Gastrocnemius medialis (tissue), 4 donors: ENCODE measurements at regions not wholly inside any gene's neighbourhood (a gene's known extent, or its start where the extent isn't known, plus 50 kb on each side); places are given as distances from the start of the nearest gene placed in this dataset.
"Not testable (repeated sequence)": the region's sequence is repeated elsewhere in the genome, so short reads cannot be mapped to it uniquely, and the experiment has no call there.

Experiments
- ATAC-seq, 2 donors: fragments of 150-250 bp; one replicate each; pipeline ENCODE4 v1.9.1; 2016
- DNase-seq, 2 donors: peaks; one replicate each; pipeline ENCODE4 v3.0.0-alpha.2; 2019
- H3K27ac ChIP-seq, 4 donors: fragments of 200-600 bp; sonication (generic); 1 replicate in 1 of 4; 2 replicates in 3 of 4; pipeline ENCODE4 v1.5.1; 2016 to 2018; ENCODE audit warnings: mild to moderate bottlenecking in 2 of 4, moderate library complexity in 1 of 4
- H3K27me3 ChIP-seq, 3 donors: fragments of 200-600 bp; sonication (generic) in 2 of 3; 1 replicate in 1 of 3; 2 replicates in 2 of 3; pipeline versions ENCODE4 v1.5.1 to v1.6.0; 2016 to 2019; ENCODE audit warnings: mild to moderate bottlenecking in 1 of 3, moderate library complexity in 1 of 3
- H3K36me3 ChIP-seq, 2 donors: fragments of 200-600 bp; sonication (generic) in 1 of 2; one replicate each; pipeline ENCODE4 v1.5.1; 2017 to 2018
- H3K4me1 ChIP-seq, 2 donors: fragments of 200-600 bp; sonication (generic) in 1 of 2; one replicate each; pipeline ENCODE4 v1.5.1; 2016 to 2017; ENCODE audit warnings: mild to moderate bottlenecking in 2 of 2
- H3K4me3 ChIP-seq, 4 donors: fragments of 200-600 bp; sonication (generic) in 3 of 4; 1 replicate in 1 of 4; 2 replicates in 3 of 4; pipeline ENCODE4 v1.5.1; 2016 to 2019; ENCODE audit warnings: mild to moderate bottlenecking in 2 of 4
- H3K9me3 ChIP-seq, 3 donors: fragments of 200-600 bp; sonication (generic) in 2 of 3; 1 replicate in 1 of 3; 2 replicates in 2 of 3; pipeline ENCODE4 v1.5.1; 2016 to 2019
- POLR2A ChIP-seq, 2 donors: fragments of 450-650 bp; IDR thresholded peaks; one replicate each; pipeline ENCODE4 v1.6.1; 2017; ENCODE audit warnings: antibody characterized with exemption in 2 of 2, mild to moderate bottlenecking in 2 of 2, moderate library complexity in 2 of 2
- in situ Hi-C, 4 donors: fragments of 200-750 bp; cut with MboI; loops; one replicate each; pipeline versions ENCODE4 v1.15.0 to v1.8.0; 2017; ENCODE audit warnings: low sequenced_read_pairs in 4 of 4
- intact Hi-C: fragments of 100-400 bp; cut with DNase I; formaldehyde crosslinking; loops from one replicate; pipeline ENCODE4 v1.15.1; 2023; ENCODE audit warnings: low total_unique reads
- TF ChIP-seq, protein P1 (sequence below), 5 experiments: fragments of 450-650 bp in 3 of 5; fragments of 200-600 bp in 2 of 5; sonication (generic) in 2 of 5; IDR thresholded peaks in 4 of 5; conservative IDR thresholded peaks in 1 of 5; 1 replicate in 4 of 5; 2 replicates in 1 of 5; pipeline ENCODE4 v1.5.1; 2016 to 2019; ENCODE audit warnings: antibody characterized with exemption in 5 of 5, mild to moderate bottlenecking in 3 of 5, moderate library complexity in 3 of 5

DNA sequence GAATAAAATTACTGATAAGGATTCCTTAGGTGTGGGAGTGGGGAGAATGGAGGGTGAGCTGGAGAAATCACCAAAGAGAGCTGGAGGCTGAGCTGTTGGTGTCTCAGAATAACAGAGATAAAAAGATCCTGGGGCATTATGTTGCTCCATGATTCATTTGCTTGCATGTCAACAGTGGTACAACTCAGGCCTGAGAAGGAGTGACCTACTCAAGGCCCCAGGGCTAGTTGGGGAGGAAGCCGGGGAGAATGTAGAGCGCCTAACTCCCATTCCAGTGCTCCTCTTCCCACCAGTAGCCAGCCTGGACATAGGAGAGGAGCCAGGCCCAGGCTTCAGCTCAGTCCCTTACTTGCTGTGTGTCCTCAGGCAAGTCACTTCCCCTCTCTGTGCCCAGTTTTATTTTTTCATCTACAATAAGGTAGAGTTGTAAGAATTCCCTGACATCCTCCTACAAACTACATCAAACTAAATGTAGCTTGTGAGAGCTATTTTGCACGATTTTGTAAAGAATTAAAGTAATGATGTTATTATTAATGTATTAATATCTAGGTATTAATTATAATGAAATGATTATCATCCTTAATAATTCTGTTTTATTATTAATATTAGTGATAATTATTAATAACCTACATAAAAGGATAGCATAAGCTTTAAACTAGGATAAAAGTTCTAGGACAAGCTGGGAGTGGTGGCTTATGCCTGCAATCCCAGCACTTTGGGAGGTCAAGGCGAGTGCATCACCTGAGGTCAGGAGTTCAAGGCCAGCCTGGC, 250.9 kb upstream of the SULF2 start:
- DNase-seq = no peak
- Histone ChIP-seq H3K4me3 (no peak overlapping the region), H3K27ac (no peak overlapping the region), H3K36me3 (no peaks in the 10 kb centered on the region), H3K27me3 (no peaks in the 10 kb centered on the region), H3K4me1 (no peaks in the 10 kb centered on the region), H3K9me3 (no peaks in the 10 kb centered on the region)
- intact Hi-C loops (no loop called here), in situ Hi-C loops (no loop called here)
- ATAC-seq = no peak
- no peak for TF ChIP-seq POLR2A (IDR thresholded peaks at IDR 0.05)
- TF ChIP-seq, protein P1, sequence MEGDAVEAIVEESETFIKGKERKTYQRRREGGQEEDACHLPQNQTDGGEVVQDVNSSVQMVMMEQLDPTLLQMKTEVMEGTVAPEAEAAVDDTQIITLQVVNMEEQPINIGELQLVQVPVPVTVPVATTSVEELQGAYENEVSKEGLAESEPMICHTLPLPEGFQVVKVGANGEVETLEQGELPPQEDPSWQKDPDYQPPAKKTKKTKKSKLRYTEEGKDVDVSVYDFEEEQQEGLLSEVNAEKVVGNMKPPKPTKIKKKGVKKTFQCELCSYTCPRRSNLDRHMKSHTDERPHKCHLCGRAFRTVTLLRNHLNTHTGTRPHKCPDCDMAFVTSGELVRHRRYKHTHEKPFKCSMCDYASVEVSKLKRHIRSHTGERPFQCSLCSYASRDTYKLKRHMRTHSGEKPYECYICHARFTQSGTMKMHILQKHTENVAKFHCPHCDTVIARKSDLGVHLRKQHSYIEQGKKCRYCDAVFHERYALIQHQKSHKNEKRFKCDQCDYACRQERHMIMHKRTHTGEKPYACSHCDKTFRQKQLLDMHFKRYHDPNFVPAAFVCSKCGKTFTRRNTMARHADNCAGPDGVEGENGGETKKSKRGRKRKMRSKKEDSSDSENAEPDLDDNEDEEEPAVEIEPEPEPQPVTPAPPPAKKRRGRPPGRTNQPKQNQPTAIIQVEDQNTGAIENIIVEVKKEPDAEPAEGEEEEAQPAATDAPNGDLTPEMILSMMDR (IDR thresholded peaks at IDR 0.05 in 4 of 5, conservative IDR thresholded peaks at IDR 0.05 in 1 of 5) = no peak

DNA sequence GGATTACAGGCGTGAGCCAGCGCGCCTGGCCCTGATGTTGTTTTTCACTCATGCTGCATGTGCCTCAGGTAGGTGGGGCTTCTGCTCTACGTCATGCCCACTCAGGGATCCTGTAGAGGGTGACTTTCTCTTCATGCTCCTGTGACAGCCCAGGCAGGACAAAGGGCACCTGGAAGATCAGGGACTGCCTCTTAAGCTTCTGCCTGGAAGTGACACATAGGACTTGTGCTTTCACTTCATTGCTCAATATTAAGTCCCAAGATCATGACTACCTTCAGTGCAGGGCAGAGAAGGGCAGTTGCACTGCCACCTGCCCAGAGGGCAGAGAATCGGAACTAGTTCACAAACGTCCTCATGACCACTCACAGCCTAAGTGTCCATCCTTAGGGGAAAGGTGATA, 249.5 kb upstream of the SULF2 start:
- no peak overlapping the region for H3K27ac ChIP-seq
- in situ Hi-C loops = no loop called here
- H3K4me1 ChIP-seq = no peaks in the 10 kb centered on the region
- H3K36me3 ChIP-seq = no peaks in the 10 kb centered on the region
- intact Hi-C loops = no loop called here
- no peaks in the 10 kb centered on the region for H3K9me3 ChIP-seq
- H3K4me3 ChIP-seq = no peak overlapping the region
- no peaks in the 10 kb centered on the region for H3K27me3 ChIP-seq
- TF ChIP-seq, protein P1 (IDR thresholded peaks at IDR 0.05 in 4 of 5, conservative IDR thresholded peaks at IDR 0.05 in 1 of 5) = no peak
- no peak for TF ChIP-seq POLR2A (IDR thresholded peaks at IDR 0.05)
- DNase-seq (no peak), ATAC-seq (no peak)

DNA sequence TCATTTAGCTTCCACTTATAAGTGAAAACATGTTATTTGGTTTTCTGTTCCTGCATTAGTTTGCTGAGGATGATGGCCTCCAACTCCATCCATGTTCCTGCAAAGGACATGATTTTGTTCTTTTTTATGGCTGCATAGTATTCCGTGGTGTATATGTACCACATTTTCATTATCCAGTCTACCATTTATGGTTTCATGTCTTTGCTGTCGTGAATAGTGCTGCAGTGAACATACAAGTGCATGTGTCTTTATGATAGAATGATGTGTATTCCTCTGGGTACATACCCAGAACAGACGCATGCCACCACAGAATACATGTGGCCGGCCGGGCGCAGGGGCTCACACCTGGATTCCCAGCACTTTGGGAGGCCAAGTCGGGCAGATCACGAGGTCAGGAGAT, 247.7 kb upstream of the SULF2 start:
- H3K4me3 ChIP-seq, H3K27me3 ChIP-seq, H3K4me1 ChIP-seq, intact Hi-C loops, H3K36me3 ChIP-seq, H3K9me3 ChIP-seq, DNase-seq, H3K27ac ChIP-seq, ATAC-seq, in situ Hi-C loops: not testable (repeated sequence)

DNA sequence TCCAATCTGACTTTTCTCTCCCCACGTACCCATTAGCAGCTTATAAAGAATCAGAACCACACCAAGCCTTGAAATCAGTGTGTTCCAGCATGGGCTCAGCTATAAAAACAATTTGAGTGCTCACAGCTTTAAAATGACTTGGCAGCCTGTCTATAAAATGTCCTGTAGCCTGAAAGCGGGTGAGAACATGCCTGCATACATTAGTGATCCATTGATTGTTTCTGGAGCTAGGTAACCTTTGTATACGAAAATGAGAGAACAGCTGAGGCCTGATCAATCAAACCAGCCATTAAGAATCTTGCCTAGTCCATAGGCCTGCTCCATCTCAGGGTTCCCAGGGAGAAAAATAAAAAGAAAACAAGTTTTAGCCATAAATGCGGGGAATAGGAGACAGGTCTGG, 245.8 kb upstream of the SULF2 start:
- TF ChIP-seq, protein P1 (IDR thresholded peaks at IDR 0.05 in 4 of 5, conservative IDR thresholded peaks at IDR 0.05 in 1 of 5) = no peak
- no peak for TF ChIP-seq POLR2A (IDR thresholded peaks at IDR 0.05)

DNA sequence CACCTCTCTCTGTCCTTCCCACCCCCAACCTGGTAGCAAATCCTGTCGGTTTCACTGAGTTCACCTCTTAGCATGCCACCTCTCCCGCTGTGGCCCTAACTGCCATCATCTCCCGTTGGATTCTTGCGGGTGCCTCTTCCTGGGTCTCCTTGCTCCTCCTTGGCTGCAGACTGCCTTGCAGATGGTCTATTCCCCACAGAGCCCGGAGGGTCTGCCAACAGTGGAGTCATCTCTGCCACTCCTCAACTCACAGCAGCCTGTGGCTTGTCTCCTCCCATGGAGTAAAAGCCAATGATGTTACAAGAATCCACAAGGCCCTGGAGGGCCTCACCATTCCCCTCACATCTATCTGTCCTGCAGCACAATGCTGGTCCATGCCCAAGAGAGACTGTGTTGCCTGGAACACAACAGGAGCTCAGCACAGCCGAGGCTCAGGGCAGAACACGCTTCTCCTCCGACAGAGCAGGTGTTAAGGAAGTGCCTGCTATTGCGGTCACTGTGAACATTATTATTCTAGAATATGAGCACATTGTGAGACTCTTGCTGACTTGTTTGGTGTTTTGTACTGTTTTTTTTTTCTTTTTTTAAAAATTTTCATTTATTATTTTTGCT, 241.8 kb upstream of the SULF2 start:
- no peaks in the 10 kb centered on the region for H3K36me3 ChIP-seq
- H3K9me3 ChIP-seq = peaks cover 0 to 3% (median 0%) of the 10 kb centered on the region in 3 donors
- no peak overlapping the region for H3K27ac ChIP-seq
- TF ChIP-seq, protein P1 (IDR thresholded peaks at IDR 0.05 in 4 of 5, conservative IDR thresholded peaks at IDR 0.05 in 1 of 5) = no peak
- no peak for TF ChIP-seq POLR2A (IDR thresholded peaks at IDR 0.05)
- no peak overlapping the region for H3K4me3 ChIP-seq
- no peak for DNase-seq
- no peaks in the 10 kb centered on the region for H3K27me3 ChIP-seq
- in situ Hi-C loops = no loop called here
- H3K4me1 ChIP-seq = no peaks in the 10 kb centered on the region
- ATAC-seq = no peak
- intact Hi-C loops = no loop called here

More for the DNA sequence above, 245.8 kb upstream of the SULF2 start:
- intact Hi-C loops = no loop called here
- Histone ChIP-seq H3K9me3 (no peaks in the 10 kb centered on the region), H3K36me3 (no peaks in the 10 kb centered on the region), H3K27me3 (no peaks in the 10 kb centered on the region), H3K4me3 (no peak overlapping the region), H3K27ac (no peak overlapping the region), H3K4me1 (no peaks in the 10 kb centered on the region)
- DNase-seq (no peak), ATAC-seq (no peak)
- in situ Hi-C loops = no loop called here
